ENCODE measurements at regions not wholly inside any gene's neighbourhood (a gene's known extent, or its start where the extent isn't known, plus 50 kb on each side); places are given as distances from the start of the nearest gene placed in this dataset.

DNA sequence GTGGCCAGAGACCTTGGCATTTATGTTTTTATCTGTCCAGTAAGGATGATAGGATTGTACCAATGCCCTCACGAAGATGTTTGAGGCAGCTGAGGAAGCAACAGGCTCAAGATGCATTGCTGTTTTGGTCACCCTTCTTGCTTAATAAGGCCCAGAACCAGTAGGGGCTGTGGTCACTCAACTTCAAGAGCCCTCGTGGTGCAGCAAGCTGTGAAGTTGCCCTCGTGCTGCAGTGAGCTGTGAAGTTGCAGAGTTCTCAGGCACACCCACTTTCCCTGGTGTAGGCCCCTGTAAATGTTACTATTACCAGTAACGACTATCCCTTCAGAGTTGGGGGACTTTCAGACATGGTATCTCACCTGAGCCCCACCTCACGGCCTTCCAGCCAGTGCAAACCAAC is 207.6 kb upstream of the LYZL1 start:
- no peak for DNase-seq (ENCODE audit: low read depth in 2 of 2)

DNA sequence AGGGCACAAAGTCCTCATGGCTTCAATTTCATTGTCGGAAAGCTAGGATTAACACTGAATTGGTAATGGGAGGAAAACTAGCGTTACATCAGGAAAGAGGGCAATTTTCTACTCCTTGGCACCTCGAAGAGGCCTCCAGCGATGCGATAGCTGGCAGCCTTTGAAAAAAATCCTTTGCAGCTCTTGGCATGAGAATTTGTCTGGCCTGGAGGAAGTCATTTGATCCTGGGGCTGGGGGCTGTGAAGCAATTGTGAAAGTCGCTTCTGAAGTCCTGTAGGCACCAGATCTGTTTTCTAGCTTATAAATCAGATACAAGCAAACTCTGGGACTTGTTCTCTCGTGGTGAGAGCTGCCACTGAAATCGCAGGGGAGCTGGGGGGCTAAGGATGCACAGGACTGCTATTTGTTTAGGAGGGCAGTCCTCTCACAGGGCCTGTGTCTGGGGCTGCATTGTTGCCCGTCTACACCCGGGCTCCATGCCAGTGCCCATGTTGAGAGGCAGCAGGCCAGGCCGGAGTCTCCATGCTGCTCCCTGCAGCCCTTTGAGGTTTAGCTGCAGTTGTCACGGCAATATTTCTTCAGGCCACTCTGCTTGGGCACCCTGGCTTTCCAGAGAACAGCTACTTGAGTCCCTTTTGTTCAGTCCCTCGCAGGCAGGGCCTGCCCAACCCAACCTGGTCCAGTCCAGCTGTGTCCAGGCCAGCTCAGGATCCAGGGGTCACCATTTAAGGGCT is 206.8 kb upstream of the LYZL1 start:
- DNase-seq (ENCODE audit: low read depth in 2 of 2) = no peak

DNA sequence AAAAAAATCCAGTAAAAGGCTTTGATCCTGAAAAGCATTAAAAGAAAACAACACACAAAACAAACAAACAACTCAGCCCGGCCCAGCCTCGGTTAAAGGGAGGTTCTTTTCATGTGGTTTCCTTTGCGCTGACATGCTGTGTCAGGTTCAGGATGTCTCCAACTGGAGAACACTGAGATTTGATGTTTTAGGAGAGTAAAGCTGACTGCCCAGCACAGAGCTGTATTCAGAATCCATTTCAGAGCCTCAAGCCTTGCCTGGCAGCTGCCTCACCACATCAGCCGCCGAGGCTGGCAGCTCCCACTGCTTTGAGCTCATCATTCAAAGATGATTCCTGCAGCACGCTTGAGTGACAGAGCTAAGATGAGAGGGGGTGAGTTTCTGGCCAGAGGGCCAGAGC is 205.8 kb upstream of the LYZL1 start:
- DNase-seq (ENCODE audit: low read depth in 2 of 2) = no peak

DNA sequence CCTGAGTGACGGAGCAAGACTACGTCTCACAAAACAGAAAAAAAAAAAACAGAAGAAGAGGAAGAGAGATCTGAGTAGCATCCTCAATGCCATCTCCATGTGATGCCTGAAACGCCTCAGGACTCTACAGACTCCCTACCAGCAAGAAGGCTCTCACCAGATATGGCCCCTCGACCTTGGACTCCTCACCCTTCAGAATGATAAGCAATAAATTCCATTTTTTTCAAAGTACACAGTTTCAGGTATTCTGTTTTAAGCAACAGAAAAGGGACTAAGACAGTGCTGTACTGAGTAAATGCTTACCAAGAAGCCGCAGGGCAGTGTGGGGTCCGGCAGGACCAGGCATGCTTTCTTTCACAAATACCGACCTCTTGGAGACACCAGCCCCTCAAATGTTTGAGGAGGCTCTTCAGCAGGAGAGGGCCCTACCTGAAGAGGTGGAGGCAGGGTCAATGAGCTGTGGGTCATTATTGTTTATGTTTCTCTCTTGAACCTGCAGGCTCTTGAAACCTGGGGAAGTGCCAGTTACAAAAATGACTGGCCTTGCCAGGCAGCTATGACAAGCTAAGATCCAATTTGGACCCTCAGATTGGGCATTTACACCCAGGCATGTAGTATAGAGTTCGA is 204.1 kb upstream of the LYZL1 start:
- DNase-seq (ENCODE audit: low read depth in 2 of 2) = no peak

DNA sequence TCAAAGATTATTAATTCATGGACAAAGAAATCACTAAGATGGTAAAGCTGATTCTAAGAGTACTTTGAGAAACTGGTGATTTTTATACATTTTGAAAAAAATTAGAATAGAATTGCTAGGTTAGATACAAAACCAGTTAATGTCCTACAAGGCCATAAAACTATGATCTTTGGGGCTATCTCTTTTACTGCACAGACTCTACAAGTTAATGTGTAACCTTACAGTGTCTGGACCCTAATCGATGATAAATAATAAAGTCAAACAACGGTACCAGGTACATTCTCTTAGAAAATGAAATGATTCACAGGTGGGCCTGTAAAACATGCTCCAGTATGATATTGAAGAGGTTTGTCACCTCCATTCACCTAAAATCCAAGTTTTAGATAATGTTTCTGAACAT is 199.8 kb upstream of the LYZL1 start:
- no peak for DNase-seq (ENCODE audit: low read depth in 2 of 2)

DNA sequence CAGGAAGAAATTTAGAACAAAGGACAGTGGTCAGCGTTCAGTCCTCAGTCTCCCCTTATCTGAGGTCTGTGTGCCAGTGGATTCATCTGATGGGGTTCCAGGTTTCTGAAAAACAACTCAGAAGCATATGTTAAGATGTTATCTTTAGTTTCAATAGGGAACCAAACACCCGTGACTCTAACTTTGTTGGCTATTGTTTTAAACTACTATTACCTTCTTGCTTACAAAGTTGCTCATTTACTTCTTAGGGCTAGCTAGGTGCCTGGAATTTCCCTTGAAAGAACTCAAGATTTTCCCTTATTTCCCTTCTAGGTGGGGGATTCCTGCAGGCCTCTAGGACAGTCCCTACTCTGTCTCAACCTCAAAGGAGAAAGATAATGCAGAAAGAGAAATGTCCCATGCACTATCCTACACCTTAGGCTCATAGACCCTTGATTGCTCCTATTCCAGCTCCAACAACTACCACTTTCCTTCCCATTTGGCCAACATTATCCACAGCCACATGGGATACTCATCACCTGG is 192.5 kb upstream of the LYZL1 start:
- DNase-seq (ENCODE audit: low read depth in 2 of 2) = no peak

DNA sequence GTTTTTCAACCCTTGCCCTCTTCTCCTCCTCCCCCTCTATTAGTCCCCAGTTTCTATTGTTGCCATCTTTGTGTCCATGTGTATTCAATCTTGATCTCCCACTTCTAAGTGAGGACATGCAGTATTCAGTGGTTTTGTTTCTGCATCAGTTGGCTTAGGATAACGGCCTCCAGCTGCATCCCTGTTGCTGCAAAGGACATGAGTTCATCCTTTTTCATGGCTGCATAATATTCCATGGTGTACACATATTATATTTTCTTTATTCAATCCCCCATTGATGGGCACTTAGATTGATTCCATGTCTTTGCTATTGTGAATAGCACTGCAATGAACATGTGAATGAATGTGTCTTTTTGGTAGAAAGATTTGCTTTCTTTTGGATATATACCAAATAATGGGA is 190.4 kb upstream of the LYZL1 start:
- no peak for DNase-seq (ENCODE audit: low read depth in 2 of 2)

DNA sequence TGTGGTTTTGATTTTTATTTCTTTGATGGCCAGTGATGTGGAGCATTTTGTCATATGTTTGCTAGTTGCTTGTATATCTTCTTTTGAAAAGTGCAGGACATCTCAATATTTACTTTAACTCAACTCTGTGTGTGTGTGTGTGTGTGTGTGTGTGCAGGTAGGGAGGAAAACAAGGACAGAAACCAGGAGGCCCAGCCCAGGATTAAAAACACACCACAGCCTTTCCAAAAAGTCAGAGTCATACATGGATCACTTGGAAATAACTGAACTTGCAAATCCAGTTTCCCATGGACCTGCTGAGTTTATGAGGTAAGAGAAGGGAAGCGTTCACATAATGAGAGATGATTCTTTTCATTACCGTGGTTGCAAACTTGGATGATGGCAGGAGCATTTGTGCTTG is 189.9 kb upstream of the LYZL1 start:
- no peak for DNase-seq (ENCODE audit: low read depth in 2 of 2)

DNA sequence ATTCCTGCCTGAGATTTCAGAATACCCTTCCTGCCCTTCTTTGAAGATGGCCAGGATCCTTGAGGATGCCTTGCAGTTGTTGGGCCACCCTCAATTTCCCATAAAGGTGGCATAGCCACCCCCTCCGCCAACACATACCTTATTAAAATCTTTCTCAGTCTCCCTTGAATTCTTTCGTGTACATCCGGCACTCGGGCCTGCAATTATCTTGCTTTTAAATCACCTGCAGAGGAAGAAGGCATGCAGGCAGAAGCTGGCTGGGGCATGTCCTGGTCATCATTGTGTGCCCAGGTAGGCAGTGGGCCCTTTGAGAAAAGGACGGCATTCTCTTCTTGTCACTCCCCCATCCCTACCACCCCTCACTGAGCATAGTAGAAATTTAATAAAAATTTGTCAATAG is 189.5 kb upstream of the LYZL1 start:
- DNase-seq (ENCODE audit: low read depth in 2 of 2) = no peak

DNA sequence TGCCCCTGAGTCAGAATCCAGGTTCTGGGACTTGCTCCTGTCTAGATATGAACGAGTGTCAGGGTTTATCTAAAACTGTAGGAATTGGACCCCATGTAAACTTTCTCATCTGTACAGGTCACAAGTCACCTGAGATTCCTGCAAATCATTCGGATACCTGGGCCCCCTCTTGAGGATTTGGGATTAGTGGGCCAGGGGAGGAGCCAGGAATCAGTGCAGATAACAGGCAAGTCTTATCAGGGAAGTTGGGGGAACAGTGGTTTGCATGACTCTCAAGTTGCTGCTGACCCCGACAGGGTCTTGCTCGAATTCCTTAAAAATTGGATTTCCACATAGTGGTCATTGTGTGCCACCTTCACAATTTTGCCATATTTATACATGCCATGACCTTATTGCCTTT is 188.4 kb upstream of the LYZL1 start:
- no peak for DNase-seq (ENCODE audit: low read depth in 2 of 2)

DNA sequence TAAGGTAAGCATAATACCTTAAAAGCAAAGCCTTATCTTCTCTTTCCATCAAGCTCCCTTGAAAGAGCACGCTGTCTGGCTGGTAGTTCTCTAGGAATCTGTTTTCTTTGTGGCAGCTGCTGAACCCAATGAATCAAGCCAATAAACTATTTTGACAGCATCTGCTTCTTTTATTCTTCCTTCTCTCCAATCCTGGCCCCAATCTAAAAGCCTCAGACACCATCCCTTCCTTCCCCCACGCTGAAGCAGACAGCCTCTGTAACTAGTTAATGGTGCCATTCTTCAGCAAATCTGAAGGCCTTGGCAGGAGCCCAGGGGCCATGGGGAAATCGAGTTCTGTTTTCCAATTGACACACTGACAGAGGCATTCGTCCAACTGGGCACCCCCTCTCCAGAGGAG is 186.6 kb upstream of the LYZL1 start:
- DNase-seq (ENCODE audit: low read depth in 2 of 2) = no peak

DNA sequence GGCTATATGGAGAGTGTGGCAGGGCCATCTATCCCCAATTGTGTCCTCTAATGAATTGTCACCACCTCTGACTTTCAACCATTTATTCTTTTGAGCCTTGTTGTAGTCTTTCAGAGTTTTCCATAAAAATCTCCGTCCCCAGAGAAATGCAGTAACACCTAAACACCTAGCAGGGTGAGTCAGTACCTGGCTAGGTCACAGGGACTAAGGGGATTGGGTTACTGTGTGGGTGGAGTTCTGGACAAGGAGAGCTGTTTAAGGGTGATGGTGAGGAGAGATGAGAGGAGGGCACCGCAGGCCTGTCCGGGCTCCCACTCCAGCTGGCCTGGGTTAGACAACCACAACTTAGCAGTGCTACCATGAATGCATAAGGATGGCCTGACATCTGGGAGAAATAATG is 186.2 kb upstream of the LYZL1 start:
- DNase-seq (ENCODE audit: low read depth in 2 of 2) = no peak

DNA sequence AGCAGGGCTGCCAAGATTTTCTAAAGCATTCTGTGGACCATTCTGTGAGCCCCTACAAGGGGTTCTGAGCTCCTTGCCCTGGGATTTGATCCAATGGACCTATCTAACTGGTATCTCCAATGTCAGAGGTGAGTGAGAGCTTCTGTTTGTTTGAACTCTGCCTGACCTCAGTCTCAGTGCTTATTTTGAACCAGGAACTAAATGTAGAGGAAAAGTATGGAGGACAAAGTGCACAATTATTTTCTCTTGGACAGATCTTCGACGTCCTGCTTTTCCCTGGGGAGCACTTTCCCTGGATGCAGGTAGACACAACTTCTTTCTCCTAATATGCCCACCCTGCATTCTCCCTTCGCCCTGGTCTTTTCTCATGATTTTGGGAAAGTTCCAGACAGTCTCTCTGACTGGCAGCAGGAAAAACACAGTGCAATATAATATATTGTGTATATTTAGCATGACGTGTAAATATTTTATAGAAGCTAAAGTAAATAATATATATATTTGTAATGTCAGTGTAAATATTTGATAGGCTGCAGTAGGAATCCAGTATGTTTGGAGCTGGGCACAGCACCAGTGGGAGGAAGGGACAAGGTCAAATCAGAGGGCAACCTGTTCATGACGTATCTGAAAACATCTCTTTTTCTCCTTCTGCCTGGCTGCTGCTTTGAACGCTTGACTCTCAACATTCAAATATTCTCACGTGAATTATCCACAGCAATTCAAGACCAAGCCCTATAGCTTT is 184.0 kb upstream of the LYZL1 start:
- no peak for DNase-seq (ENCODE audit: low read depth in 2 of 2)

DNA sequence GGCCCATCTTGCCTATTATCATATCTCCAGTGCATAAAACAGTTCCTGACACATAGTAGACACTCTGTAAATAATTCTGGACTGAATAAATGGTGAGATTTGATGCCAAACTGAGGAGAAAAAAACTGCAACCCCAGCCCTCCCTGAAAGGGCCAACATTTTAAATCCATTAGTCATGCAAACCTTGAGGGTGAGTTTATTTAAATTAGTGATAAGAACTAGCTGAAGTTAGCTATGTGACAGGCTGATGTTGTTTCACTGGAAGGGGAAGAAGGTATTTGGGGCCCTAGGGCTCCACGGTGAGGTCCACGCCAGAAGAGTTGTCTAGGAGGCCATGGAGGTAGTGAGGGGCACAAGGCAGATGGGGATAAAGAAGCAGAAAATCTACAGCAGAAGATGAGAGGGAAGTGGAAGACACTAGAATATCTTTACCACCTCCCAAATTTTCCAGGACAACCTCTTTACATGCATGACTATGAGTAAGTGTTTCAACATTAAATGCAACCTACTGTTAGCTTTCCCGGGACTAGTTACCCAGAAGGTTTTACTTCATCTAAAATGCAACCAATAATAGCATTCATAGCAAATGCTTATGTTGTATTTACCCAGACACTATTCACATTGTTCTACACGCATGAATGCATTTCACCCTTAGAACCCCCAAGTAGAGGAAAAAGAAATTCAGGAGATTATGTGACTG is 183.2 kb upstream of the LYZL1 start:
- no peak for DNase-seq (ENCODE audit: low read depth in 2 of 2)

DNA sequence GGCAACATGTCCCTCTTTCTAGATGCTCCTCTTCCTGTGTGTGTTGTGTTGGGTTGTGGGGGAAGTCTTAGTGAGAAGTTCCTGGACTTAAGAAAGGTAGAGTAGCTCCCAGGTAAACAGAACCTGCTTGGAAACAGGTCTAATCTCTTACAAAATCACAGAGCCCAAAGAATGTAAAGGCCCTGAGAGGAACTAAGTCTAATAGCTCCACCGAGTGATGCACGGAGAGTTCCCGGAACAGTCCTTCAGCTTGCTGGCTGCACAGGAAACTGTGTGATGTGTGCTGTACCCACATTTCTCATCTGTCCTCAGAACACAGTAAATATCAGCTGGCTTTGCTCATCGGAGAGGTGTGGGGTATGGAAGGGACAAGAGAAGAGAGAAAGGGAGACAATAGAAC is 182.6 kb upstream of the LYZL1 start:
- no peak for DNase-seq (ENCODE audit: low read depth in 2 of 2)

DNA sequence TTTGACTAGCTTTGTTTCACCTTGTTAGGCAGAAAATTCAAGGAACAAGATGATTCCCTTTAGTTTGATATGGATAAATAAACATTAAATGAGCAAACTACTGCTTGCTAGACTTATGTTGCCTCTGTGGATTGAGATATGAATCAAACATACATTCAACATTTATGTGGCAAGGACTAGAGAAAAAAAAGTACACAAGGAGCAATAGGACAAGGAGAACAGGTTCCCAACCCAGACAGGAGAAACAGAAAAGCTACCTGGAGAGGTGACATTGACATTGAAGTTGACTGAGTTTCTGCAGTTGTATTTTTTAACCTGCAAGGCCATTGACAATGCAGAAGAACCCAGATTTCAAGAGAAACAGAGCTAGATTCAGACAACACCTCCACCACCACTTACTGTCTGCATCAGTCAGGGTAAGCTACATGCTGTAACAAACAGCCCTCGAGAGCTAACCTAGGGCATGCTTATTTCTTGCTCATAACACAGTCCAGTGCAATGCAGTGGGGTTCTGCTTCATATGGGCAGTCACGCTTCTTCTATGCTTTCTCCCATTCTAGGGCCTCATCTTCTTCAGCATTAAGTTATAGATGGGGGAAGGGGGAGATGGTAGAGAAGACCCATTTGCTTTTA is 180.9 kb upstream of the LYZL1 start:
- no peak for DNase-seq (ENCODE audit: low read depth in 2 of 2)

DNA sequence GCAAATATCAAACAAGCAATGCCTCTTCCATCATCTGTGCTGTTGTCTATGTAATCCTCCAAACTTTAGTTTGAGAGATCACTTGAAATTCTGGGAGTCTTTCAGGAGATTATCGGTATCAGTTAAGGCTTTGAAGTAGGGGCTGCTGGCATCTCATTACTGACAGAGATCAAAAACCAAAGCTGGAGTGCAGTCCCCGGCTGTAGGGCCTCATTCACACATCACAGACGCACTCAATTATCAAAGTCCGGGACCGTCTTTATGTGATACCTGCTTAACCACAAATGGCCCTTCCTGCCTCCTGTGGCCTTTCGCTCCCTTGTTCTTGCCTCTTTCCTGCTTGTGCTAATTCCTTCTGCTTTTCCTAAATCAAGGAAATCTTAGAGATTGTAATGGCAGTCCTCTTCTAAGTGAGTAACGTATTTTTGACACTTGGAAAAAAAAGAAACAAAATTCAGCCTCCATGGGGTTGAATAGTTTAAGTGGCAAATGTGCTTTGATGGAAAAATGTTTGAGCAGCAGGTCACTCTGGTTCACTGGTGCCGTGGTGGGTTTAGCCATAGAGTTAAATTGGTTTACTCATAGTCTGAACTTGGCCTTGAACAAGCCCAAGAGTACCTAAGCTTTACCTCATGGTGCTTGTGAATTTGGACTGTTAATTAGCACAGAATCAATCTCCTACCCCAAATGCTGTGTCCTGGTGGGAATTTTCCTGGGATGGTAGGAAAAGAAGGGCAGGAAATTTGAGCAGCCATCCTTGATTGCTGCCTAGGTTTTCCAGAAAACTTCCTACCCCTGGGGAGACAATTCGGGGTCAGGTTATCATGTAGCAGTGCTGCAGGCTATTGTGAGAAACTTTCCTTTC is 178.9 kb upstream of the LYZL1 start:
- DNase-seq (ENCODE audit: low read depth in 2 of 2) = no peak

DNA sequence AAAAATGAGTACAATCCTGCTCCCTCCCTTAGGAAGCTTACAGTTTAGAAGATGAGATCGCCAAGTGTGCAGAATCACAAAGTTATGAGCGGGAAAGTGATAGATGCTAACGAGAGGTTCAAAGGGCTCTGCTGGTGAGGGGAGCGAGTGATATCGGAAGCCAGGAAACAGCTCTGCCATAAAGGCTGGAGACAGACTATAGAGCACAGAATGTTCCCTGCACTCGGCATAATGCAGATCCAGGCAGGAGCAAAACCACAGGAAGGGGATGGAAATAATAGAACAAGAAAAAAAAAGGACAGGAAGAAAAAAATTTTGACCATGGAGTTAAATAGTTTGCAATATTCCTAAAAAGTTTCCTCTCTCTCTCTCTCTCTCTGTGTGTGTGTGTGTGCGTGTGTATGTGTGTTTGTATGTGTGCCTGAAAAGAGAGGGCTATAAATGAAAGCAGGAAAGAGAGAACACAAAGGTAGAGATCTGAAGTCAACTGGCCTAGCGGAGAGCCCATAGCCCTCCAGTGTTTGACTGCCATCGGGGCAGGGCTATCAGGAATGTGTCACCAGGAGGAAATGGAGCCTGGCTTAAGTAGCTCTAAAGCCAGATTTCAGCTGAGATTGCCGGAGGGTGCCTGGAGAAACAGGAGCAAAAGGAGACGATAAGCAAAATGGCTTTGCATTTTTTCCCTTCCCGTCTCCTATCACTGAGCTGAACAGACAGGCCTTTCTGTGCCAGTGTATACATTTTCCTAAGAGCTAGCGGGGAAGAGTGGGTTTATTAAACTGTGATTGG is 175.8 kb upstream of the LYZL1 start:
- DNase-seq (ENCODE audit: low read depth in 2 of 2) = no peak

DNA sequence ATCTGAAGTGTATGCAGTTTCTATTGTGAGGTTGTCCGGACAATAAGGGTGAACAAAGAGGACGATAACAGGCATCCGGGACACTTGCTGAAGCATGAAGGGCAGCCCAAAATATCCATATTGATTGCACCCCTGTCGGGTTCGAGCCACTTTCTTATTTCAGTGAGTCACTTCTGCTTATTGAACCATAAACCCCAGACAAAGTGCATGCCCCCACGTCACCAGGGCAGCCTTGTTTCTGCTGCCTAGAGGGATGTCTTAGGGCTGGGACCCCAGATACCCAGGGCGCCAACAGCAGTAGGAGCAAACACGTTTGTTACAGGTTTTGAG is 175.3 kb upstream of the LYZL1 start:
- DNase-seq (ENCODE audit: low read depth in 2 of 2) = no peak

DNA sequence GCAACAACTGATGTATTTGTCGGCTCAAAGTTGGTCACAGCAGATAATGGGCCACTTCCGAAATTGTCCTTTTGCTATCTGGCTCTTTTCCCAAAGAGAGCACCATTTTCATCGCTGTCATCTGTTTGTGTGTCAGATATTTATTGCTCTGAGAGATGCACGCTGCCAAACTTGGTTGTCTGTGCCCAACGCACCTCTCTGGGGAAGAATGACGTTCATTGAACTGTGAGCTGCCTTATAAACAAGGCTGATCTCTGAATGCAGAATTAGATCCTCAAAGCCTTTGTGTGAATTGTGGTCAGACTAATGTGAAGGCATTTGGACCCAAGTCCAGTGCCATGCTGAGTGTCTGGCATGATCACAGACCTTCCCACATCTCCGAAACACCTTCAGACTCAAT is 174.7 kb upstream of the LYZL1 start:
- DNase-seq (ENCODE audit: low read depth in 2 of 2) = no peak
